K562 (cell line): ENCODE measurements at regions not wholly inside any gene's neighbourhood (a gene's known extent, or its start where the extent isn't known, plus 50 kb on each side); places are given as distances from the start of the nearest gene placed in this dataset.

Experiments used
- FOS ChIP-seq: IDR thresholded peaks from 3 replicates; pipeline ENCODE4 v1.6.1; 2011; ENCODE audit not compliant: insufficient read length; ENCODE audit errors: extremely low read depth
- FOXJ2 ChIP-seq: fragments of 200-800 bp; sonication (Bioruptor generic); IDR thresholded peaks from 2 replicates; pipeline ENCODE4 v1.6.1; 2016; ENCODE audit warnings: missing genetic modification characterization, missing compliant biosample characterization
- OTX1 ChIP-seq: fragments of 450-650 bp; formaldehyde crosslinking; IDR thresholded peaks from 2 replicates; pipeline ENCODE4 v1.4.0; 2022; ENCODE audit warnings: mild to moderate bottlenecking
- POLR2AphosphoS2 ChIP-seq: IDR thresholded peaks from 2 replicates; pipeline ENCODE4 v1.6.1; 2012; ENCODE audit warnings: low read length, improper control_type of control experiment
- RAD51 ChIP-seq: fragments of 450-650 bp; IDR thresholded peaks from 2 replicates; pipeline ENCODE4 v1.7.1; 2016; ENCODE audit warnings: low read depth, mild to moderate bottlenecking, borderline replicate concordance
- SNIP1 ChIP-seq: fragments of 450-650 bp; IDR thresholded peaks from 2 replicates; pipeline ENCODE4 v1.7.1; 2017; ENCODE audit warnings: low read depth, mild to moderate bottlenecking
- ZNF77 ChIP-seq: fragments of 250-450 bp; sonication (Bioruptor Pico); IDR thresholded peaks from 2 replicates; pipeline ENCODE4 v1.5.0; 2020
- TF ChIP-seq, protein P1 (sequence below): fragments of 450-650 bp; IDR thresholded peaks from 2 replicates; pipeline ENCODE4 v1.6.1; 2016; ENCODE audit warnings: mild to moderate bottlenecking, moderate library complexity
- TF ChIP-seq, protein P2 (sequence below): fragments of 450-650 bp; IDR thresholded peaks from 2 replicates; pipeline ENCODE4 v1.6.1; 2017; ENCODE audit warnings: antibody characterized with exemption
- TF ChIP-seq, protein P3 (sequence below): fragments of 450-650 bp; IDR thresholded peaks from one replicate; pipeline ENCODE4 v1.6.1; 2018; ENCODE audit warnings: mild to moderate bottlenecking, moderate library complexity; ENCODE audit not compliant: partially characterized antibody
- TF ChIP-seq, protein P4 (sequence below): sonication (generic); formaldehyde crosslinking; IDR thresholded peaks from 2 replicates; pipeline ENCODE4 v1.9.0; 2022; ENCODE audit warnings: mild to moderate bottlenecking, missing genetic modification reagents

DNA sequence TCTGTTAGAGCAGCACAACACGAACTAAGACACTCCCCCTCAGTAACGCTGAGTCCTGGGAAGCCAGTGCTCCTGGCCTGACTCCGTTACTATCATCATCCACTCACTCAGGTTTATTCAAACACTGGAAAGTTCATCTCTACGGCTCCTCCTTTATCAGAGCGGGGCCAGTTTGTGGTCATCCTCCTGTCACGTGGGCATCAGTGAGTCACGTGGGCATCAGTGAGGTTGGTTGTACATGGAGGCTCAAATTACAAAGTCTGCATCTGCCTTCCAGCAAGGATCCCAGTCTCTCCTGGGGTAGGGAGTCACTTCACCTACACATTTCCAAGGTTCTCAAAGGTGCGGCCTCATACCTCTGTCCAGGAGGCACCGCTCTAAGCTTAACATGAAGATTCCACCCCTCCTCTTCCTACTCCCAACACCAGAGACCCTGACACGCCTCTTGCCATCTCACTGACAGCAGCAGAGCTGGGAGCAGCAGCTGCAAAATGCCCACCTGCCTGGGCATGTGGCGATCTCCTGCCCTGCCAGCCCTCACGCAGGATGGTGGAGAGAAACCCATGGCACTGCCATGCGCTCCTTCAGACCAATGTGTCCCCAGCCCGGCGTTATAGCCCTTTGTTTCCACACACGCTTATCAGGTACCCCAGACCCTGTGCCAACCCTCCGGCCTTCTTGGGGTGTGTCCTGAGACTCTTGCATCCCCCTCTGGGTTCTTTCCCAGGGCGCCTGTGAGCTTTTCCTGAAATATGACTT, 99.2 kb upstream of the PTPRM start (continued):
- TF ChIP-seq, protein P1, sequence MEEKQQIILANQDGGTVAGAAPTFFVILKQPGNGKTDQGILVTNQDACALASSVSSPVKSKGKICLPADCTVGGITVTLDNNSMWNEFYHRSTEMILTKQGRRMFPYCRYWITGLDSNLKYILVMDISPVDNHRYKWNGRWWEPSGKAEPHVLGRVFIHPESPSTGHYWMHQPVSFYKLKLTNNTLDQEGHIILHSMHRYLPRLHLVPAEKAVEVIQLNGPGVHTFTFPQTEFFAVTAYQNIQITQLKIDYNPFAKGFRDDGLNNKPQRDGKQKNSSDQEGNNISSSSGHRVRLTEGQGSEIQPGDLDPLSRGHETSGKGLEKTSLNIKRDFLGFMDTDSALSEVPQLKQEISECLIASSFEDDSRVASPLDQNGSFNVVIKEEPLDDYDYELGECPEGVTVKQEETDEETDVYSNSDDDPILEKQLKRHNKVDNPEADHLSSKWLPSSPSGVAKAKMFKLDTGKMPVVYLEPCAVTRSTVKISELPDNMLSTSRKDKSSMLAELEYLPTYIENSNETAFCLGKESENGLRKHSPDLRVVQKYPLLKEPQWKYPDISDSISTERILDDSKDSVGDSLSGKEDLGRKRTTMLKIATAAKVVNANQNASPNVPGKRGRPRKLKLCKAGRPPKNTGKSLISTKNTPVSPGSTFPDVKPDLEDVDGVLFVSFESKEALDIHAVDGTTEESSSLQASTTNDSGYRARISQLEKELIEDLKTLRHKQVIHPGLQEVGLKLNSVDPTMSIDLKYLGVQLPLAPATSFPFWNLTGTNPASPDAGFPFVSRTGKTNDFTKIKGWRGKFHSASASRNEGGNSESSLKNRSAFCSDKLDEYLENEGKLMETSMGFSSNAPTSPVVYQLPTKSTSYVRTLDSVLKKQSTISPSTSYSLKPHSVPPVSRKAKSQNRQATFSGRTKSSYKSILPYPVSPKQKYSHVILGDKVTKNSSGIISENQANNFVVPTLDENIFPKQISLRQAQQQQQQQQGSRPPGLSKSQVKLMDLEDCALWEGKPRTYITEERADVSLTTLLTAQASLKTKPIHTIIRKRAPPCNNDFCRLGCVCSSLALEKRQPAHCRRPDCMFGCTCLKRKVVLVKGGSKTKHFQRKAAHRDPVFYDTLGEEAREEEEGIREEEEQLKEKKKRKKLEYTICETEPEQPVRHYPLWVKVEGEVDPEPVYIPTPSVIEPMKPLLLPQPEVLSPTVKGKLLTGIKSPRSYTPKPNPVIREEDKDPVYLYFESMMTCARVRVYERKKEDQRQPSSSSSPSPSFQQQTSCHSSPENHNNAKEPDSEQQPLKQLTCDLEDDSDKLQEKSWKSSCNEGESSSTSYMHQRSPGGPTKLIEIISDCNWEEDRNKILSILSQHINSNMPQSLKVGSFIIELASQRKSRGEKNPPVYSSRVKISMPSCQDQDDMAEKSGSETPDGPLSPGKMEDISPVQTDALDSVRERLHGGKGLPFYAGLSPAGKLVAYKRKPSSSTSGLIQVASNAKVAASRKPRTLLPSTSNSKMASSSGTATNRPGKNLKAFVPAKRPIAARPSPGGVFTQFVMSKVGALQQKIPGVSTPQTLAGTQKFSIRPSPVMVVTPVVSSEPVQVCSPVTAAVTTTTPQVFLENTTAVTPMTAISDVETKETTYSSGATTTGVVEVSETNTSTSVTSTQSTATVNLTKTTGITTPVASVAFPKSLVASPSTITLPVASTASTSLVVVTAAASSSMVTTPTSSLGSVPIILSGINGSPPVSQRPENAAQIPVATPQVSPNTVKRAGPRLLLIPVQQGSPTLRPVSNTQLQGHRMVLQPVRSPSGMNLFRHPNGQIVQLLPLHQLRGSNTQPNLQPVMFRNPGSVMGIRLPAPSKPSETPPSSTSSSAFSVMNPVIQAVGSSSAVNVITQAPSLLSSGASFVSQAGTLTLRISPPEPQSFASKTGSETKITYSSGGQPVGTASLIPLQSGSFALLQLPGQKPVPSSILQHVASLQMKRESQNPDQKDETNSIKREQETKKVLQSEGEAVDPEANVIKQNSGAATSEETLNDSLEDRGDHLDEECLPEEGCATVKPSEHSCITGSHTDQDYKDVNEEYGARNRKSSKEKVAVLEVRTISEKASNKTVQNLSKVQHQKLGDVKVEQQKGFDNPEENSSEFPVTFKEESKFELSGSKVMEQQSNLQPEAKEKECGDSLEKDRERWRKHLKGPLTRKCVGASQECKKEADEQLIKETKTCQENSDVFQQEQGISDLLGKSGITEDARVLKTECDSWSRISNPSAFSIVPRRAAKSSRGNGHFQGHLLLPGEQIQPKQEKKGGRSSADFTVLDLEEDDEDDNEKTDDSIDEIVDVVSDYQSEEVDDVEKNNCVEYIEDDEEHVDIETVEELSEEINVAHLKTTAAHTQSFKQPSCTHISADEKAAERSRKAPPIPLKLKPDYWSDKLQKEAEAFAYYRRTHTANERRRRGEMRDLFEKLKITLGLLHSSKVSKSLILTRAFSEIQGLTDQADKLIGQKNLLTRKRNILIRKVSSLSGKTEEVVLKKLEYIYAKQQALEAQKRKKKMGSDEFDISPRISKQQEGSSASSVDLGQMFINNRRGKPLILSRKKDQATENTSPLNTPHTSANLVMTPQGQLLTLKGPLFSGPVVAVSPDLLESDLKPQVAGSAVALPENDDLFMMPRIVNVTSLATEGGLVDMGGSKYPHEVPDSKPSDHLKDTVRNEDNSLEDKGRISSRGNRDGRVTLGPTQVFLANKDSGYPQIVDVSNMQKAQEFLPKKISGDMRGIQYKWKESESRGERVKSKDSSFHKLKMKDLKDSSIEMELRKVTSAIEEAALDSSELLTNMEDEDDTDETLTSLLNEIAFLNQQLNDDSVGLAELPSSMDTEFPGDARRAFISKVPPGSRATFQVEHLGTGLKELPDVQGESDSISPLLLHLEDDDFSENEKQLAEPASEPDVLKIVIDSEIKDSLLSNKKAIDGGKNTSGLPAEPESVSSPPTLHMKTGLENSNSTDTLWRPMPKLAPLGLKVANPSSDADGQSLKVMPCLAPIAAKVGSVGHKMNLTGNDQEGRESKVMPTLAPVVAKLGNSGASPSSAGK: no peak
- TF ChIP-seq, protein P2, sequence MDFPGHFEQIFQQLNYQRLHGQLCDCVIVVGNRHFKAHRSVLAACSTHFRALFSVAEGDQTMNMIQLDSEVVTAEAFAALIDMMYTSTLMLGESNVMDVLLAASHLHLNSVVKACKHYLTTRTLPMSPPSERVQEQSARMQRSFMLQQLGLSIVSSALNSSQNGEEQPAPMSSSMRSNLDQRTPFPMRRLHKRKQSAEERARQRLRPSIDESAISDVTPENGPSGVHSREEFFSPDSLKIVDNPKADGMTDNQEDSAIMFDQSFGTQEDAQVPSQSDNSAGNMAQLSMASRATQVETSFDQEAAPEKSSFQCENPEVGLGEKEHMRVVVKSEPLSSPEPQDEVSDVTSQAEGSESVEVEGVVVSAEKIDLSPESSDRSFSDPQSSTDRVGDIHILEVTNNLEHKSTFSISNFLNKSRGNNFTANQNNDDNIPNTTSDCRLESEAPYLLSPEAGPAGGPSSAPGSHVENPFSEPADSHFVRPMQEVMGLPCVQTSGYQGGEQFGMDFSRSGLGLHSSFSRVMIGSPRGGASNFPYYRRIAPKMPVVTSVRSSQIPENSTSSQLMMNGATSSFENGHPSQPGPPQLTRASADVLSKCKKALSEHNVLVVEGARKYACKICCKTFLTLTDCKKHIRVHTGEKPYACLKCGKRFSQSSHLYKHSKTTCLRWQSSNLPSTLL: no peak
- TF ChIP-seq FOS (peak; percentile 62), POLR2AphosphoS2 (no peak), SNIP1 (no peak), FOXJ2 (no peak), RAD51 (peak; percentile 95), OTX1 (CRISPR knock-in tag) (no peak), ZNF77 (CRISPR knock-in tag) (no peak)
- TF ChIP-seq, protein P3, sequence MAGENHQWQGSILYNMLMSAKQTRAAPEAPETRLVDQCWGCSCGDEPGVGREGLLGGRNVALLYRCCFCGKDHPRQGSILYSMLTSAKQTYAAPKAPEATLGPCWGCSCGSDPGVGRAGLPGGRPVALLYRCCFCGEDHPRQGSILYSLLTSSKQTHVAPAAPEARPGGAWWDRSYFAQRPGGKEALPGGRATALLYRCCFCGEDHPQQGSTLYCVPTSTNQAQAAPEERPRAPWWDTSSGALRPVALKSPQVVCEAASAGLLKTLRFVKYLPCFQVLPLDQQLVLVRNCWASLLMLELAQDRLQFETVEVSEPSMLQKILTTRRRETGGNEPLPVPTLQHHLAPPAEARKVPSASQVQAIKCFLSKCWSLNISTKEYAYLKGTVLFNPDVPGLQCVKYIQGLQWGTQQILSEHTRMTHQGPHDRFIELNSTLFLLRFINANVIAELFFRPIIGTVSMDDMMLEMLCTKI: no peak
- TF ChIP-seq, protein P4, sequence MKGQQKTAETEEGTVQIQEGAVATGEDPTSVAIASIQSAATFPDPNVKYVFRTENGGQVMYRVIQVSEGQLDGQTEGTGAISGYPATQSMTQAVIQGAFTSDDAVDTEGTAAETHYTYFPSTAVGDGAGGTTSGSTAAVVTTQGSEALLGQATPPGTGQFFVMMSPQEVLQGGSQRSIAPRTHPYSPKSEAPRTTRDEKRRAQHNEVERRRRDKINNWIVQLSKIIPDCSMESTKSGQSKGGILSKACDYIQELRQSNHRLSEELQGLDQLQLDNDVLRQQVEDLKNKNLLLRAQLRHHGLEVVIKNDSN (CRISPR knock-in tag): peak; percentile 82
